Esophagus muscularis mucosa (tissue), 3 donors: ENCODE measurements at regions not wholly inside any gene's neighbourhood (a gene's known extent, or its start where the extent isn't known, plus 50 kb on each side); places are given as distances from the start of the nearest gene placed in this dataset.
A peak's percentile ranks its signal among the peaks of the same experiment; 100 is the strongest.

Experiments
- CTCF ChIP-seq, 3 experiments: fragments of 200-600 bp in 2 of 3; fragments of 450-650 bp in 1 of 3; sonication (generic) in 2 of 3; IDR thresholded peaks; one replicate each; pipeline ENCODE4 v1.5.1; 2017 to 2019; ENCODE audit warnings: antibody characterized with exemption in 3 of 3, mild to moderate bottlenecking in 2 of 3, moderate library complexity in 1 of 3
- POLR2AphosphoS5 ChIP-seq, 2 donors: sonication (generic); formaldehyde crosslinking; IDR thresholded peaks; one replicate each; pipeline ENCODE4 v1.6.1; 2017; ENCODE audit warnings: antibody characterized with exemption in 2 of 2

GRCh38 chr10:117741524-117741923, 199.0 kb downstream of the EMX2 start:
- TF ChIP-seq CTCF (IDR thresholded peaks at IDR 0.05) (peak in 1 of 3 experiments; percentile 12), POLR2AphosphoS5 (IDR thresholded peaks at IDR 0.05) (no peak)
